K562 (cell line): ENCODE measurements at regions not wholly inside any gene's neighbourhood (a gene's known extent, or its start where the extent isn't known, plus 50 kb on each side); places are given as distances from the start of the nearest gene placed in this dataset.

Source experiments
- ATAC-seq: fragments of 200-7000 bp; cut with Tn5 transposase; 3 replicates; pipeline ENCODE4 v1.9.1; 2020; ENCODE audit warnings: moderate library complexity
- BruUV-seq: library from RNA; stranded (reverse); fragments of 400-500 nt; replicated peaks from 2 replicates; lab custom pipeline; 2021; lab: Mats Ljungman, UMichigan
- CTCF ChIA-PET: fragments of 300-600 bp; formaldehyde crosslinking; extraction: SDS; loops from one replicate; lab custom pipeline; 2021; ENCODE audit warnings: low intra/inter-chr PET ratio; lab: Yijun Ruan, JAX
- POLR2A ChIA-PET: fragments of 300-600, 350-650 bp; sonication (Branson Sonifier 250); formaldehyde crosslinking; extraction: SDS; loops from one replicate; lab custom pipeline; 2021; ENCODE audit warnings: antibody characterized with exemption, inconsistent platforms; lab: Yijun Ruan, JAX
- DNase-seq, 4 experiments: peaks; one replicate each; pipeline versions ENCODE4 v3.0.0 to v3.0.0-alpha.2; 2011 to 2018; ENCODE audit warnings: low spot score in 3 of 4, mixed read lengths in 3 of 4; ENCODE audit errors: extremely low read depth in 1 of 4
- FAIRE-seq: peaks from 2 replicates; lab custom pipeline; 2011; peaks lifted over from hg19 to GRCh38; lab: Jason Lieb, UNC
- H2AFZ ChIP-seq: 2 replicates; pipeline ENCODE4 v1.6.0; 2011; ENCODE audit warnings: low read depth, low read length, control low read depth, inconsistent platforms
- H3K27ac ChIP-seq: fragments of 200-600 bp; 3 replicates; pipeline ENCODE4 v1.8.0; 2011; ENCODE audit warnings: low read depth, mild to moderate bottlenecking, control low read depth, inconsistent platforms, low read length, moderate library complexity, mixed read lengths; ENCODE audit errors: extremely low read depth
- H3K27me3 ChIP-seq, 2 experiments: fragments of 300-600 bp in 1 of 2; 2 replicates in 1 of 2; 3 replicates in 1 of 2; pipeline versions ENCODE4 v1.6.0 to v1.8.0; 2011; ENCODE audit warnings: inconsistent platforms in 2 of 2, low read length in 2 of 2, mild to moderate bottlenecking in 1 of 2, mixed read lengths in 1 of 2, moderate library complexity in 1 of 2; ENCODE audit not compliant: control insufficient read depth in 2 of 2, insufficient read depth in 2 of 2
- H3K36me3 ChIP-seq: fragments of 300-600 bp; 3 replicates; pipeline ENCODE4 v1.8.0; 2011; ENCODE audit warnings: mild to moderate bottlenecking, low read length, inconsistent platforms; ENCODE audit not compliant: control insufficient read depth, insufficient read depth
- H3K4me1 ChIP-seq, 2 experiments: fragments of 200-600 bp in 1 of 2; replicated peaks in 1 of 2; 2 replicates in 1 of 2; 3 replicates in 1 of 2; pipeline versions ENCODE4 v1.5.1 to v1.8.0; 2011; ENCODE audit warnings: inconsistent platforms in 2 of 2, low read length in 2 of 2, mild to moderate bottlenecking in 1 of 2, mixed read lengths in 1 of 2, moderate library complexity in 1 of 2; ENCODE audit not compliant: control insufficient read depth in 2 of 2, insufficient read depth in 2 of 2
- H3K4me2 ChIP-seq: 2 replicates; pipeline ENCODE4 v1.6.1; 2011; ENCODE audit warnings: low read length, control low read depth, inconsistent platforms, mixed read lengths; ENCODE audit not compliant: insufficient read depth
- H3K4me3 ChIP-seq: fragments of 200-600 bp; sonication (generic), shearing (Covaris generic); 2 replicates; pipeline ENCODE4 v1.5.1; 2016; ENCODE audit warnings: control low read depth, inconsistent platforms
- H3K79me2 ChIP-seq: fragments of 200-600 bp; 3 replicates; pipeline ENCODE4 v1.8.0; 2011; ENCODE audit warnings: low read length, inconsistent platforms; ENCODE audit not compliant: control insufficient read depth, insufficient read depth
- H3K9ac ChIP-seq, 2 experiments: 2 replicates each; pipeline versions ENCODE4 v1.6.0 to v1.6.1; 2011; ENCODE audit warnings: low read depth in 2 of 2, low read length in 2 of 2, control low read depth in 1 of 2, inconsistent platforms in 1 of 2, mild to moderate bottlenecking in 1 of 2, mixed read lengths in 1 of 2; ENCODE audit not compliant: insufficient read depth in 1 of 2
- H3K9me1 ChIP-seq: one replicate; pipeline ENCODE4 v1.6.0; 2011; ENCODE audit warnings: inconsistent platforms, mild to moderate bottlenecking, low read length, moderate library complexity; ENCODE audit not compliant: control insufficient read depth, insufficient read depth
- H3K9me3 ChIP-seq: replicated peaks from 2 replicates; pipeline ENCODE4 v1.5.1; 2011; ENCODE audit warnings: low read depth, low read length, inconsistent platforms; ENCODE audit not compliant: control insufficient read depth, insufficient read depth
- H4K20me1 ChIP-seq: replicated peaks from 2 replicates; pipeline ENCODE4 v1.6.1; 2011; ENCODE audit warnings: low read length, inconsistent platforms, mixed read lengths; ENCODE audit not compliant: control insufficient read depth, insufficient read depth
- ARHGAP35 ChIP-seq: fragments of 450-650 bp; IDR thresholded peaks from 2 replicates; pipeline ENCODE4 v1.6.1; 2018; ENCODE audit not compliant: partially characterized antibody
- ESRRA ChIP-seq: fragments of 450-650 bp; IDR thresholded peaks from 2 replicates; pipeline ENCODE4 v1.6.1; 2014; ENCODE audit warnings: low read depth, mild to moderate bottlenecking, moderate library complexity, borderline replicate concordance
- HMG20B ChIP-seq: fragments of 250-450 bp; sonication (Bioruptor Pico); IDR thresholded peaks from 2 replicates; pipeline ENCODE4 v1.5.0; 2021; ENCODE audit warnings: mild to moderate bottlenecking
- HNRNPH1 ChIP-seq: fragments of 200-400 bp; formaldehyde crosslinking; optimal IDR thresholded peaks from 2 replicates; pipeline ENCODE3; 2017; ENCODE audit warnings: low read depth, mild to moderate bottlenecking, low read length, moderate library complexity
- MBD2 ChIP-seq: sonication (generic); IDR thresholded peaks from 2 replicates; pipeline ENCODE4 v1.6.1; 2016; ENCODE audit warnings: low read depth, borderline replicate concordance
- MTA2 ChIP-seq: fragments of 450-650 bp; IDR thresholded peaks from 2 replicates; pipeline ENCODE4 v1.6.1; 2016; ENCODE audit warnings: low read depth
- PCBP2 ChIP-seq: fragments of 200-400 bp; formaldehyde crosslinking; IDR thresholded peaks from 2 replicates; pipeline ENCODE4 v1.6.1; 2018; ENCODE audit warnings: low read length, low read depth, mild to moderate bottlenecking, moderate library complexity; ENCODE audit not compliant: poor library complexity, severe bottlenecking
- PHB2 ChIP-seq: fragments of 450-650 bp; IDR thresholded peaks from 2 replicates; pipeline ENCODE4 v1.6.1; 2017; ENCODE audit warnings: low read depth
- SMARCA4 ChIP-seq: fragments of 450-650 bp; IDR thresholded peaks from 2 replicates; pipeline ENCODE4 v1.6.1; 2016
- ZNF395 ChIP-seq: fragments of 200-800 bp; sonication (Bioruptor generic); IDR thresholded peaks from 2 replicates; pipeline ENCODE4 v1.6.1; 2017; ENCODE audit warnings: missing genetic modification characterization, missing compliant biosample characterization
- ZNF644 ChIP-seq: fragments of 200-800 bp; sonication (Bioruptor generic); IDR thresholded peaks from 2 replicates; pipeline ENCODE4 v1.6.1; 2016; ENCODE audit warnings: low read depth, missing genetic modification characterization, missing compliant biosample characterization
- WGBS: fragments of 100-300 bp; shearing (Covaris generic); methylation state at CpG from one replicate; pipeline ENCODE4 v1.1.6; 2016; ENCODE audit warnings: low coverage, mixed read lengths; ENCODE audit not compliant: insufficient coverage; ENCODE audit errors: missing lambda C conversion rate; 5-methylcytosine and 5-hydroxymethylcytosine counted together
- in situ Hi-C: fragments of 300-500 bp; cut with MboI; formaldehyde crosslinking; loops from 4 replicates; pipeline ENCODE4 v1.15.0; 2018; ENCODE audit warnings: inconsistent platforms, mixed read lengths
- intact Hi-C: fragments of 100-400 bp; cut with micrococcal nuclease; formaldehyde crosslinking; loops from 2 replicates; pipeline ENCODE4 v1.14.2; 2022

- in situ Hi-C loops (no loop called here), intact Hi-C loops (no loop called here)
- Histone ChIP-seq H3K27ac (no peak overlapping the region), H3K36me3 (no peaks in the 10 kb centered on the region), H3K4me1 (peaks cover 0 to 3% of the 10 kb centered on the region in 2 experiments; a peak in 1 of 5 replicates), H2AFZ (no peak overlapping the region), H4K20me1 (no peaks in the 10 kb centered on the region), H3K9me1 (no peaks in the 10 kb centered on the region), H3K79me2 (no peaks in the 10 kb centered on the region), H3K9ac (no peak overlapping the region), H3K27me3 (no peaks in the 10 kb centered on the region; a peak in 1 of 5 replicates), H3K4me2 (peak overlapping the region; percentile 7; the same call in 1 of the 2 replicates), H3K4me3 (peak overlapping the region; percentile 1; the same call in 1 of the 2 replicates), H3K9me3 (no peaks in the 10 kb centered on the region)
- ATAC-seq (peak; percentile 27; the same call in 2 of the 3 replicates), DNase-seq (no peak), FAIRE-seq (no peak)
- WGBS: 0% methylated on average over 1 of the region's 1 CpG
- CTCF ChIA-PET: no interaction called here
- POLR2A ChIA-PET: no interaction called here
- no TSS peak for BruUV-seq
- TF ChIP-seq ZNF395 (CRISPR knock-in tag) (no peak), HMG20B (no peak), MBD2 (no peak), ARHGAP35 (no peak), SMARCA4 (no peak), HNRNPH1 (no peak), PCBP2 (no peak), ESRRA (no peak), PHB2 (no peak), ZNF644 (tag) (no peak), MTA2 (no peak)
Observed at GRCh38 chr4:177225605-177226004, 84.1 kb upstream of the NEIL3 start.
